HG02938 (cell line): ENCODE measurements at regions not wholly inside any gene's neighbourhood (a gene's known extent, or its start where the extent isn't known, plus 50 kb on each side); places are given as distances from the start of the nearest gene placed in this dataset.
"Not testable (repeated sequence)": the region's sequence is repeated elsewhere in the genome, so short reads cannot be mapped to it uniquely, and the experiment has no call there.

Experiments used
- ATAC-seq: cut with Tn5 transposase; IDR thresholded peaks from one replicate; pipeline ENCODE4 v1.9.1; 2021; ENCODE audit warnings: mild to moderate bottlenecking, moderate library complexity; ENCODE audit not compliant: unreplicated experiment

- ATAC-seq: no peak
Measured at GRCh38 chr18:46179306-46179705, 75.1 kb downstream of the HAUS1 start.

DNA sequence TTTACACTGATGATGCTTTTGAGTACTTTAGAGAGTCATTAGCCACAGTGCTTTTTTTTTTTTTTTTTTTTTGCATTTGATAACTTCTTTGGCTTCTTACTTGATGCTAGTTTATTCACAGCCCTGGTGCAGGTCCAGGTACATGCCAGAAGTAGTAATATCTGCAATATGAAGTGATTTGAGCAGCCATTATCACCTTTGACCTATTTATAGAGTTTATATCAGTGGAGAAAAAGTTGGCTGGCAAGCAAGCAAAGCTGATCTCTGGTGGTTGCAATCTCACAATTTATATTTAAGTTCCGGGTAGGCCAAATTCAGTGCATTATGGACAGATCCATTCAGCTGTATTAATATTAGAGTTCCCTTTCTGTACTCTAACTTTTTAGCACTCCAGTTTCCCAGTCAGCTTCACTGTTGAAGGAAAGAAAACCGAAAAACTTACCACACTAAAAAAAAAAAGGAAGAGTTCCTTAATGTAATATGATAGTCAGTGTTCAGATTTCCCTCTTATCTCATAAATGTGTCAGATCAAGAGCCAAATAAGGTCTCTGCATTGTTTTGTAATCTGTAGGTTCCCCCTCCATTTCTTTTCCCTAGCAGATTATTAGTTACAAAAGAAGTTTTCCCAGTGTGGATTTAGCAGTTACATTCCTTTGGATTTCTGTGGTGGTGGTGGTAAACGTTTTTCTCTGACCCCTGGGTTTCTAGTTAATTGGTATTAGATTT is 78.6 kb downstream of the HAUS1 start:
- ATAC-seq: no peak

GRCh38 chr18:46184296-46184695 is 80.1 kb downstream of the HAUS1 start:
- not testable (repeated sequence) for ATAC-seq

- ATAC-seq: no peak
Measured at GRCh38 chr18:46184727-46185126, 80.5 kb downstream of the HAUS1 start.

- ATAC-seq: no peak
Measured at GRCh38 chr18:46190667-46191066, 86.5 kb downstream of the HAUS1 start.

DNA sequence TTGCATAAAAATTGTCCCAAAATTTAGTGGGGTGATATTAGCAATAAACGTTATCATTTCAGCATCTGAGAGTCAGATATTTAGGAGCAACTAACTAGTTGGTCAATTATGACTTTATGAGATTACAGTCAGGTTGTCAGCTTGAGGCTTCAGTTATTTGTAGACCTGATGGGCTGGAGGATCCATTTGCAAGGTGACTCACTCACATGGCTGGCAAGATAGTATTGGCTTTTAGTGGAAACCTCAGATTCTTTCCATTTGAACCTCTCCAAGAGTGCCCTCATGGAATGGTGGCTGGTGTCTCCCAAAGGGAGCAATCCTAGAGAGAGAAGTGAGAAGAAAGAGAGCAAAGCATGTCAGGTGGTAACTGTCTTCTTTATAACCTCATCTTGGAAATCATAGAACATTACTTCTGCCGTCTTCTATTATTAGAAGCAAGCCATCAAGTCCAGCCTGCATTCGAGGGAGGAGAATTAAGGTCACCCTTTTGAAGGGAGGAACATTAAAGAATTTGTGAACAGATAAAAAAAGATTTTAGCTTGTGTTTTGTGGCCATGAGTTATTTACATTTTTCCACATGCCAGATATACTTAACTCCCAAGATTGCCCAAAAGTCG is 92.5 kb downstream of the HAUS1 start:
- no peak for ATAC-seq

- no peak for ATAC-seq
Measured at GRCh38 chr18:46199515-46200147, 95.4 kb downstream of the HAUS1 start.

GRCh38 chr18:46200178-46201055 is 96.2 kb downstream of the HAUS1 start:
- ATAC-seq: not testable (repeated sequence)

DNA sequence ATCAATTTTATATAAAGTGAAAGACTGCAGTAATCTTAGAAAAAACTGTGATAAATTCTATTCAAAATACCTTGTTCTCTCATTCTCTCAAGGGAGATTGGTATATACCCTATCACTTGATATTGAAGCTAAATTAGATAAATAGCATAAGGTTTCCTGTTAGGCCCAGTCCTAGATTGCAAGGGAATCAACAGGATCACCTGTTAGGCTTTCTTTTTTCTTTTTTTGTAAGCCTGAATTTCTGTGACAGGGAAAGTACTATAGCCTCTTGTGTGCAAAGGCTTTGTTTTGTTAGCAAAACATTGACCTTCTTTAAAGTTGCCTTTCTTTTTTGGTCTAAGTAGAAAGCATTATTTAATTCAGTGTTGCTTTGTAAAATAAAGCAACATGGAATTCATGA is 100.0 kb downstream of the HAUS1 start:
- no peak for ATAC-seq

- no peak for ATAC-seq
Measured at GRCh38 chr18:46207985-46208384, 103.8 kb downstream of the HAUS1 start.

DNA sequence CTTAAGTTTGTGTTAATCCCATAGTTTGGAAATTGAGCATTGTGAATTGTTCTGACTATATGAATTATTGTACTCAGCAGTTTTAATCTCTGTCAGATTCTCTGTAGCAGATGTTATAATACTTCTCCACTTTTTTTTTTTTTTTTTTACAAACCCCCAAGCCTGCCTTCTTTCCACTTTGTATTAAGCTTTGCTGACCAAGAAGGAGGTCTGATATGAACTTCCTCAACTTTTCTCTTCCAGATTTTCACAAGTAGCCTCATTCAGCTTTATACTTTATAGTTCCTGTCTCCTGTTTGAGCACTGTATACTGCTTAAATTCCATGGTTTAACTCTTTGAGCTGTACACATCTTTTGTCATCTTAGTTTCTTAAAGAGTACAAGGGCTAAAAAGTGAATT is 105.0 kb downstream of the HAUS1 start:
- ATAC-seq: no peak

DNA sequence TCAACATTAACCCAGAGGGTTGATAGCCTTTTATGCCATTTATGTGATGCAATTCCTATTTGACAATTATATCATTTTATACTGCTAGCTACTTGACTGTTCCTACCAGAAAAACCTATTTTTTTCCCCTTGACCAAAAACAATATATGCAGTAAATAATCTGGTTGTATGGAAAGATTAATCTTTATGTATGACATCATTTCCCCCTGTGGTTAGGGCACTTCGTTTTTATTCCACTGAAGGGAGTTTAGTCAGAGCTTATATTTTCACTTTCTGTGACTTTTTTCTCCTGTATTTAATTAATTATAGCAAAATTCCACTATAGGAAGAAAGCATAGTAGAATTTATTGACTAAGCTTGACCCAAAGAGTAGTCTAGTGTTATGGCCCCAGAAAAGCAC is 107.6 kb downstream of the HAUS1 start:
- no peak for ATAC-seq

DNA sequence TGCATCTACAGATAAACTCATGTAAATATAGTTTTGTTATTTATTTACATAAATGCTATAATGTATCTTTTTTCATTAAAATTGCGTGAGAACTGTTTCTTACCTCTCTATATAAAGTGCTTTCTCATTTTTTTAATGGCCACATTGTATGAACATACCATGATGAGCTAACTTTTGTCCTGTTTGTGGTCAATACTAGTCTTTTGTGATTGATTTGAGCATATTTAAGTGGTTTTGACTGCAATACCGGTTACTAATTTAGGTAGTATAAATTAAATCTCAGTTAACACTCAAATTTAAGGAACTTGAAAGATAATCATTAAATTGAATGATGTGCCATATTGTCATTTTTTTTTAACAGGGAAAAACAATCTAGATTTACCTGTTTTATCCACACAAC is 108.2 kb downstream of the HAUS1 start:
- no peak for ATAC-seq

DNA sequence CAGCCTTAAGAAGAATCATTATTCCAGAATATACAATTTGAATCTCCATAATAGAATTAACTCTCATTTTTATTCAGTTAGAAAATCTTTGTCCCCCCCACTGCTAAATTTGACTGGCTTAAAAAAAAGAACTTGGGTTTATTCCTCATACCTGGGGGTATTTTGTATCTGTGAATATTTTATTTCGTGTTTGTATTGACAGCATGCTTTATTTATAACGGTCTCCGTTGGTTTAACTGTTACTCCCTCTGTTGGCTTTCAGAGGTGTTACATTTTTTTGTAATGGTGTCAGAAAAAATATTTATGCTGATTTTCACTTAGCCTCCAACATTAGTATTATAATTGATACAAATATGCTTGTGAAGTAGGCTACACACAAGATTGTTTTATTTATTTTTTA is 109.1 kb downstream of the HAUS1 start:
- ATAC-seq: no peak

GRCh38 chr18:46214435-46214834 is 110.2 kb downstream of the HAUS1 start:
- ATAC-seq: no peak

DNA sequence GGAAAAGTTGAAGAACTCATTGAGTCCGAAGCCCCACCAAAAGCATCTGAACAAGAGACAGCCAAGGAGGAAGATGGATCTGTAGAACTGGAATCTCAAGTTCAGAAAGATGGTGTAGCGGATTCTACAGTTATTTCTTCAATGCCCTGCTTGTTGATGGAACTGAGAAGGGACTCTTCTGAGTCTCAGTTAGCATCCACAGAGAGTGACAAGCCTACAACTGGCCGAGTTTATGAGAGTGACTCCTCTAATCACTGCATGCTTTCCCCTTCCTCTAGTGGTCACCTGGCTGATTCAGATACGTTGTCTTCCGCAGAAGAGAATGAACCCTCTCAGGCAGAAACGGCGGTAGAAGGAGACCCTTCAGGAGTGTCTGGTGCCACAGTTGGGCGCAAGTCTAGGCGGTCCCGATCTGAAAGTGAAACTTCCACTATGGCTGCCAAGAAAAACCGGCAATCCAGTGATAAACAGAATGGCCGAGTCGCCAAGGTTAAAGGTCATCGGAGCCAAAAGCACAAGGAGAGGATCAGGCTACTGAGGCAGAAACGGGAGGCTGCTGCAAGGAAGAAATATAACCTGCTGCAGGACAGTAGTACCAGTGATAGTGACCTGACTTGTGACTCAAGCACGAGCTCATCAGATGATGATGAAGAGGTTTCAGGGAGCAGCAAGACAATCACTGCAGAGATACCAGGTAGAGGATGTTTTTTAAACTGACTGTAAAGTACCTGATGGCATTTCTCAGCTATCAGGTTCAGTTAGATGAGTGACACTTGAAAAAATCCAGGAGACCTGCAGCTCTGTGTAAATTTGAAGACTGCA is 111.9 kb downstream of the HAUS1 start:
- no peak for ATAC-seq

- no peak for ATAC-seq
Measured at GRCh38 chr18:46220116-46220515, 115.9 kb downstream of the HAUS1 start.

DNA sequence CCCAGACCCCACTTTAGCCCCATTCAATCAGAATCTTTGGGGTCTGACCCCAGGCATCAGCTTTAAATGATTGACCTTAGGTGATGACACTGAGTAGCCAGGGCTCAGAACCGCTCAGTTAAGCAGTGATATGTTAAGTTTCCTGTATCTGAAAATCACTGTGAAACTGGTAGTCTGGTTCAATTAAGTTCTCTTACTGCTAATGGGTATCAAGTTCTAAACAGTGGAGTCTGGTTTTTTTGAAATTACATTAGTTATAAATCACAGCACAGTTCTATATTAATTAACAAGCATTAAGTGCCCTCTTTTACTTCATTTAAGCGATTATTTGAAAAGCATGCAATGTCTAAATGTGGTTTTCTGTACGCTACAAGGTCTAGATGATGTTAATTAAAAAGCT is 117.9 kb downstream of the HAUS1 start:
- no peak for ATAC-seq

- no peak for ATAC-seq
Measured at GRCh38 chr18:46222710-46223360, 118.7 kb downstream of the HAUS1 start.

GRCh38 chr18:46224181-46224775 is 120.1 kb downstream of the HAUS1 start:
- ATAC-seq: no peak
